DMS153 treated with DMSO at 0.1 percent for 48 hours (cell line): ENCODE measurements at regions not wholly inside any gene's neighbourhood (a gene's known extent, or its start where the extent isn't known, plus 50 kb on each side); places are given as distances from the start of the nearest gene placed in this dataset.

Source experiments
- DNase-seq: peaks from one replicate; lab custom pipeline; 2025; ENCODE audit not compliant: unreplicated experiment; lab: John Stamatoyannopoulos, UW

DNA sequence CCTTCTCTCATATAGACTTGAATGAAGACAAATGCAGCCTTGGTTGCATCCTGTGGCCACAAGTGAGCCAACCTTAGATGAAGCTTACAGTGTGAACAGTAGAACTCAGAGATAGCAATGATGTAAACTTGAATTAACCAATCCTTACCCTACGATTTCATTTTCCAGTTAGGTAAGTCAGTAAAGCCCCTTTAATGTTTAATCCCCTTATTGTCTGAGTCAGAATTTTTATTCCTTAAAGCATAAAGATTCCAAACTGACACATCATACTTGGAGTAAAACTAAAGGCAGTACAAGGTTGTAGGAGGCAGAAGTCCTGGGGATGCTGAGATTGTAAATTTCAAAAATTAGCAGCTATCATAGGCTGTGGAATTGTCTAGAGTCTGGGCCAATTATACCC is 507.8 kb upstream of the DPH6 start:
- DNase-seq, result no peak

DNA sequence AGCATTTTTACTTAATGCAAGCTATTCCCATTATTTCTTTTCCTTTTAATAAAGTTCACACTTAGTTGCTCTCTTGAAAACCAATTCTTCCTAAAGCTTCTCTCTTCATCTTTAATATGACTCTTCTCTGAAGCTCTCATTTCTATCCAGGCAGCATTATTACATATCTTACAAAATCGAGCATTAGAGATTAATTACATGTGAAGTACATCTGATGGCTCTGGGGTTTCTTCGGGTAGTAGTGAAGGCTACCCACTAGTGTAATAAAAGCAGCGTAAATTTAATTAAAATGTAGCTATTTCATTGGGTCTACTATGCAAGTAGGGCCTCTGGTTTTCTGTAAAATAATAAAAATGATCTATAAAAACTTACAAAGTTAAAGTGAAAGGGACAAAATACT is 513.6 kb upstream of the DPH6 start:
- no peak for DNase-seq

DNA sequence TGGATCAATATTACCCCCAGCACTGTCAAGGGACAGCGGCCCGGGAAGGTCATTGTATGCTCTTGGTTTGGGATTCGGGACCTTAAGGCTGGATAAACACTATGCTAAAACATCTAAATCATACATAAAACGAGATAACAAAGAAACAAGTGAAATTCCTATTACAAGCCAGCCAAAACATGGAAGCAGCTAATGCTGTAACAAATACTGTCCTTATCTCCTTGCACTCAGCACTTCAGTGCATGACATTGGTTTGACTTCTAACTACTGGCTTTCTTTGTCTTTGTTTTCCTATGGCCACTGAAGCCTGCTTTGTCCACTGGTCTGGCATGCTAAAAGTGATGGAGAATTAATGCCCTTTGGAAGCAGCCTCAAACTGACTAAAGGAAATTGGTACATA is 516.4 kb upstream of the DPH6 start:
- no peak for DNase-seq

DNA sequence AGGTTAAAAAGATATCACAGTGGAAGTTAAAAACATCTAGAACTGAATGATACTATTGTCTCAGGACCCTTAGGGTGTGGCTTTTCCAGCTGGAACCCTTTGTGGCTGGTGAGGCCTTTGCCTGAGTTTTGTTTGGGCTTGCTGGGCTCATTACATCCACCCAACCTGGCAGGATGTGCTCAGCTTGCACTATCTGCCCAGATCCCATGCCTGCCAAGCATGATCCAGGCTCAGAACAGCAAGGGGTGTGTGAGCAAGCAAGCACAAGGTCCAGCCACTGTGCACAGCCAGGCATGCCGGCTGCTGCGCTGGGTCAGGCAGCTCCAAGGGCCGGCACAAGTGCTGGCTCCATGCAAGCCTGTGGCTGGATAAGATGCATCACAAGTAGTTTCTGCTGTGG is 512.7 kb upstream of the CDIN1 start:
- no peak for DNase-seq

DNA sequence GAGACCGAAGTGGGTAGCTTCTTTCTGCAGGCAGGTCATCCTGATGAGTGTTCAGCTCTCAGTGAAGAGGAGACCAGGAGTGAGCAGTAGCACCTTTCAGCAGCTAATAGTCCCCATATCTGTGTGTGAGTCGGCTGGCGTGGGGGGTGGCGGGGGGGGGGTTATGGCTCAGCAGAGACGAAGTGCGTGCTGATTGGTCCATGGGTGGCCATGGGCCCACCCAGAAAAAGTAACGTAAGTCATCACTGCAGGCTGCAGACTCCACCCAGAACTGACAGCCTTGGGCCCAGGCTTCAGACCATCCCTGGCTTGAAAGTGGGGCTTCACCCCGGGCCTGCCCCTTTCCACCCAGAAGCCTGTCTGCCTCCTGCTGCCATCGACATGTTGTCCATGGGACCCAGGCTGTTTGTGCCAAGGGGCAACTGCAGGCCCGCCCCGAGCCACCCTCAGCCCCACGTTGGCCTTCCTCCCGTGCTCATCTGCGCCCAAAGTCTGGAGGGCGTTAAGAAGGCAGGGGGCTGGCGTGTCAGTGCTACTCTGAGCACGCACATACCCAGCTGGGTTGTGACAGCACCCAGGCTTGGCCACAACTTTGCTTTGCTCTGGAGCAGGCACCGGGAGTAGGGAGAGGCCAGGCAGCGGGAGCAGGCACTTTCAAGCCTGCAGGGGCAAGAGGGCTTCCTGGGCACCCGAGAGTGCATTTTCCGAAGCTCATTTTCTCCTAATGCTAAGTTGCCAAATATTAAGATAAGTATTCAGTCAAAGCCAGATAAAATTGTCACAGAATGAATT is 511.7 kb upstream of the CDIN1 start:
- no peak for DNase-seq

DNA sequence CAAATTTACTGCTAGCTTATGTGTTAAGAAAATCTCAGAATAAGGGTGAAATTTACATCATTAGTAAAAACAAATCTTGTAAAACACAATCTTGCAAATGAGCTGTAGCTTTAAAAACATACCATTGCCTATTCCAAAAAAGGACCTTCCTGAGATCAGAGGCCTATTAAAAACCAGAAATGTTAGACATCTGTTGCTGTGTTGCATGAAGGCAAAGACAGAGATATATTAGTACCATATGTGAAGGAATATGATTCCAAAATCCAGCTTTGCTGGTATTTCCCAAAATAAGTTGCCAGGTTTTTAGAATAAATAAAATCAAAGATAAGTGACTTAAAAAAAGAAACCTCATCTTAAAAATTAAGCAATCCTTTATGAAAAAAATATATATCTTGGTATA is 504.1 kb upstream of the CDIN1 start:
- DNase-seq, result no peak

DNA sequence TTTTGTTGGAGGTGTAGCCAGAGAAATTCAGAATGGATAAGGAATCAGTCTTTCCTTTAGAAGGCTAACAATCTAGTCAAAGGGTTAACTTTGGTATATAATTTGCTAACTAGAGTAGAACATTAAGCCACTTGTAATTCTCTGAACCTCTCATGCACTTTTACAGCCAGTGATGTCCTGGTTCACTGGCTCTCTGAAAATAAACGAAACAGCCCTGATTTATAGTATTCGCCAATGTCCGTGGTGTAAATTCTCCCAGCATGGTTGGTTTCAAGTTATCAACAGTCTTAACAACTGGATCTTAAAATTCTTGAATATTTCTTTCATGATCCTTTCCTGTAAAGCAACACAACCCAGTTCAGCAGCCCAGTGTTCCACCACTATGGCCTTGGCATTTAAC is 500.4 kb upstream of the CDIN1 start:
- no peak for DNase-seq

DNA sequence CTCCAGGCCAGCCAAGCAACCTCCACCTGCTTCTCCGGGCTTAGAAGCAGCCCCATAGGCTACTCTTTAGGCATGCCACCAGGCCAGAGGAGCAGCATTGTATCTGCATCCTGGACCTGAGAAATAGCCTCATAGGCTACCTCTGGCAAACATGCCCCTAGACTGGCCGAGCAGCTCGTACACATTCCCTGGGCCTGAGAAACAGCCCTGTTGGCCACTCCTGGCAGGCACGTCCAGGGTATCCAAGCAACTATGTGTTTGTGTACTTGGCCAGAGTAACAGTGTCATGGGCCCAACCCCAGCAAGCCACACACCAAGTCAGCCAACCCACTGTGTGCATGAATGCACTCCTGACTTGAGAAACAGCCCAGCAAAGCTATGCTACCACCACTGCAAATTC is 498.7 kb upstream of the CDIN1 start:
- no peak for DNase-seq

DNA sequence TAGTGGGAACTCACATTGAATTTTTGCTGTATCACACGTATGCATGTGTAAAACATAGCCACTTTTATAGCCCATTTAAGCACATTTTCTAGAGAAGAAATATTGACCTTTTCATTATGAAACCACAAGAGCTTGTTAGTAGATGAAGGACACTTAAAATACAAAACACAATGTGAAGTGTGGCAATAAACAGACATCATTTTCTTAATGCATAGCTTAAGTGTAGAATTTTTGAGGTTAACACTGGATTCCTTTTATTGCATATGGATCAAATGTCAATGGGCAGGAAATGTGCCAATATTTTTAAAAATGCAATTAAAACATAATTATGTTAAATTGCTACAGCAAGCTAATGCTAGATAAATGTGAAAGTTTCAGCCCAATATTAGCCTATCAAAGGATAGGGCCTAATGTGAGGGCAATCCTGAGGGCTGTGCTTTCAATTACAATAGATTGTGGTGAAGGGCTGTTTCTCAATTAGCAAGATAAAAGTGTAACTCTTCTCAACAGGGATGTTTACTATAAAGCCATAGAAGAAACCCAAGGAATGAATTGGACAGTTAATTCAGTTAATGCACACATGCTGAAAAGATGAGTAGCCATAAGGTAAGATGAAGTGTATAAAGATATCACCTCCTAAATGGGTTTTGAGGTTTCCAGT is 489.0 kb upstream of the CDIN1 start:
- no peak for DNase-seq

DNA sequence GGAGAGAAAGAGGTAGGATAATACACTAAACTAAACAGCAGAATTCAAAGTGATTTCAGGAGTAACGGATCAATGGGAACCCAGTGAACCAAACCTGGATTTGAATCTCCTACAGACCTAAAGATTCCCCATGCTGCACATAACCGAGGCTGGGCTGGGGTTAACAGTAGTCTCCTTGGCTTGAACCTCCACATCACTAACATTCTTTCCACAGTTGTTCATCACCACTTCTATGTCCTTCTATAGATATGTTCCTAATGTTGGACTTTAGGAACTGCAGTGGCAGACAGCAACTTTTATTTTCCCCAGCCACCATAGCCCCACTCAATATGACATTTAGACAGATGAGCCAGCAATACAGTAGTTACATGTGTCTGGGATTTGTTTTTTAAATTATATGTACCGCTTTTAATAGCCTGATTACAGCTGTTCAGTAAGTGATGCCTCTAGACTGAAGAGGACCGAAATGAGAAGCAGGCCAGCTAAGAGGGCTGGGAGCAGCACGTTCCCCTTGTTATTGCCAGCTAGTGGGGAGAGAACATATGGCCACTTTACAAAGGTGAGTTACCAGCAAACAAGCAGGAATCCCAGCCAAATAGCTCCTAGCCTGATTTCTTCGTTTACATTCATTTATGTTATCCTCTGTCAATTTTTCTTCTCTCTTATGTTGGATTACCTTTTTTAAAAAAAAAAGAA is 472.6 kb upstream of the CDIN1 start:
- DNase-seq, result no peak

DNA sequence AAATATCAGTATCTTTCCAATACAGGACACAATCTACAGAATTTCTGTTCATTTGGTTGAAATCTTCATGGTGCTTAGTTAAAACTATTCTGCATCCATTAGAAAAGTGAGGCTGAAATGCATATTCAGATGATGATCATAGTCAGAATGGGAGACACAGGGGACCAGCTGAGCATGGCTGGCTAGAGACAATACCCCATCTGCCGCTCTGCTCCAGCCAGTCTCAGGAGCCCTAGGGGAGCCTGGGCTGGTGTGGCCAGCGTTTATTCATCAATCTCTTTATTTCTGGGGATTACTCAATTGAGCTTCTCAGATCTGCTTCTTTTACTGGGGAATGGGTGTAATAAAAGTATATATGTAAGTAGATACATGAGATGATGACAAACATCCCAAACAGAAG is 470.9 kb upstream of the CDIN1 start:
- DNase-seq, result no peak

DNA sequence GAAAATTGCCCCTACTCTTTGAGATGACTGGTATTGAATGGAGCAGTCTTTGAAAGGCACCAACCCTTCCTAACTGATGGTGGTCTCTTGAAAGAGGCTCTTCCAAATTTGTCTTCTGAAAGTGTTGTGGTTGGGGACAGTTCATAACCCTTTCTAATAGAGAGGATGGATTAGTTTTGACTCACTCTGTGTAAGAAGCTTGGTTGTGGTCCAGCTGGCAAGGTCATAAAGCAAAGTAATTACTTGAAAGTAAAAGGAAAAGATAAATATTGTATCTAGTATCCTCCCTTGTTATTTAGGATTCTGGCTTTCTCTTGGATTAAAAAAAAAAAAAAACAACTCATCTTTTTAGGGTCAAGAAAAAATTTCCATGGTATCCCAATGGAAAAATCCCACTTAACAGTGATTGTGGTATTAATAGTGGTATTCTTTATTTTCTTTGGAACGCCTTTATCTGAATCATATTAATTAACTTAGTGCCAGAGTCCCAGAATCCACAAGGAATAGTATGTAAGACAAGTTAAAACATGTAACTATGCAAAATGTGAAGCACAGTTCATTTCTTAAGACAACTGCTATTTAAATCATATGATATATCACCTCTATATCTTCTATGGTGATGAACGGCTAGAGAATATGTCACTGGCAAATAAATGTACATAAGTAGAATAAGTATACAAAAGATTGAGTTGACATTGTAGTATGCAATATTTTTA is 469.3 kb upstream of the CDIN1 start:
- no peak for DNase-seq

DNA sequence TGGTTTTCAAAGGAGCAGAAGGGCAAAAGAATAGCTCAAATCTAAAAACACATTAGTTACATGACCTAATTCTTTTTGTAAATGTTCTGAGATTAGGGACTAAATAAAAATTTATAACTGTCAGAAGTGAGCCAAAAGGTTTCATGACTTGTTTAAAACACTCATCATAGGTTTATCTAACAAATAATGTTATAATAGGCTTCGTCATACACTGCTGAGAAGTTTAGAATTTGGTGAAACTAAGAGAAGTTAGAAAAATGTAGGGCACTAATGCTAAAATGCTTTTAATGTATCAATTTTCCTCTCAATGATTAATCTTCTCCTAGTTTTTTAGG is 468.8 kb upstream of the CDIN1 start:
- no peak for DNase-seq

DNA sequence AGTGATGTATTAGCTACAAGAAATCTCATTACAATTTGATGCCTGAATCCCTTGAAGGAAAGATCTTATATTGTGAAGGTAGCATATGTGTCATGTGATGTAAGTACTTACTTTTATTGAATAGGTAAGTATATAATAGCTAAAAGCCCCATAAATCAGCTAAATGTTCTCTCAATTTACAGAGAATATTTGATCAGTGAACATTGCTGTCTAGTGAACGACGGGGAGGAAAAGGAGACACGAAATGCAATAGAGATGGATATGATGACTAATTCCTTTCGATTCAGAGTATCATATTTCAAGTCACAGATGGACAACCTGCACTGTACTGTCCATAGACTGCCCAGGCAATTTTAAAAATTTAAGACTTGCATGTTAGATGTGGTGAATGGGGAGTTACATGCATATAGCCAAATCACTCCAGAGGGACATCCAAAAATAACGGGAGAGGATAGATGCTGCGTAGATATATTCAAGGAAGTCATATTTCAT is 462.1 kb upstream of the CDIN1 start:
- no peak for DNase-seq

DNA sequence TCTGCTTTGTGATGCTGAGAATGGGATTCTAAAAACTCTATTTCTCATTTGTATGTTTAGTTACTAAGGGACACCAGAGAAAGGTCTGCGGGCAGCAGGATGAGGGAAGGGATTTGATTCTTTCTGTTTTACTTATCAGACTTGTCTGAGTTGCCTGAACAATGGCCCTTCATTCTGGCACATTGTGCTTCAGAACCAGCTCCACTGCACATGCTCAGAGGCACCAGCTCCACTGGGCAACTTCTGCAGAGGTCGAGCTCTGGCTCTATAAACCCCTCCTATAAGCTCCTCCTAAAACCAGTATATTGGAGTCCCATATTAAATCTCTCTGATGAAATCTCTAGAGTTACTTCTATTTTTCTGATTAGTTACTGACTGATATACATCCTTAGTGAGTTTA is 453.2 kb upstream of the CDIN1 start:
- DNase-seq, result no peak

DNA sequence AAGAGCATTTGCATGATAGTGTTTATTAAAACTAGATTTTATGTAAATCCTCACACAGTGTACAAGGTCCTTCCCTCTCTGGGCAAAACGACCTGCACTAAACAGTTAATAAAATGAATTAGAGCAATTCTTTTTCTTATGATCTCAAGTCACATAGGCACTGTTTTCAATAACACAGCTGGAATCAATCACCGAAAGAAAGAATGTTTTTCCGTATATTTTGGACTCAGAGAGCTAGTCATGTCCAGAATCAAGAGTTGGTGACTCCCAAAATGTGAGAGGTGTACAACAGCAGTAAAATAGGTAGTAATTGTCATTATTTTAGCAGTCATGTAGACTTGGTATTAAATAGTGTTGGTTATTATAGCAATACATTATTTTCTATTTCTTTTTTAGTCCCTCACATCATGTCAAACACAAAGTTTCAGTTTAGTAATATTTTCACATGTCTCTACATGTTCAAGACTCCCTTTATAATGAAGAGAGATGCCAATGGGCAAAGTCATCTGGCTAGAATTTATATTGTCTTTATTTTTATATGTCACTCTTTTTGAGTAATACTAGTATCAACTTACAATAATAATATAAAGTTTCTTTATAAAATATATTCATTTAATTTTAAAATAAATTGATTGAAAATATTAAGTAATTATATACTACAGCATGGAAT is 448.6 kb upstream of the CDIN1 start:
- no peak for DNase-seq

DNA sequence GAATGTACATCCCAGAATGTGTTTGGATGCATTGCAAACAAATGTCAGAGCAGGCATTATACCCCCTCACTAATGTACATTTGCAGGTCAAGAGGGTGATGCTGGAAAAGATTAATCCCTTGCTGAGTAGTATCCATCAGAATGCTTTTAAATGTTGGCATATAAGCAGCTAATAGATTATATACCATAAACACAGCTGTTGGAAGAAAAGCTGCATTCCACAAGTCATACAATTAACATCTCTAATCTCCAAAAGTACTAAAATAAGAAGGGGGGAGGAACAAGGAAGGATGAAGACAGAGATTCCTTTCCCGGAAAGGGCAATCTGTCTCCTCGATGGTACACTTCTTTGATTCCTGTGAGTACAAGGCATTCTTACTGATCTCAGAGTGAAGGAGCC is 445.7 kb upstream of the CDIN1 start:
- DNase-seq, result no peak

DNA sequence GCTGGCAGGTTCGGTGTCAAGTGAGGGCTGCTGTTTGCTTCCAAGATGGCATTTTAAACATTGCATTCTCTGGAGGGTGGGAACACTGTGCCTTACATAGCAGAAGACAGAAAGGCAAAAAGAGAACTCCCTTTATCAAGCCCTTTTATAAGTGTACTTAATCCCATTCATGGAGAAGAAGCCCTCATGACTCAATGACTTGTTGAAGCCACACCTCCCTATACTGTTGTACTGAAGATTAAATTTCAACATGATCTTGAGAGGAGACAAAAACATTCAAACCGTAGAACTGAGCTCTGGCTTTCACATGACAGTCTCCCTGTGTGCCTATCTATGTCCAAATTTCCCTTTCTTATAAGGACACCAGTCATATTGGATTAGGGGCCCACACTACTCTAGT is 443.4 kb upstream of the CDIN1 start:
- no peak for DNase-seq

DNA sequence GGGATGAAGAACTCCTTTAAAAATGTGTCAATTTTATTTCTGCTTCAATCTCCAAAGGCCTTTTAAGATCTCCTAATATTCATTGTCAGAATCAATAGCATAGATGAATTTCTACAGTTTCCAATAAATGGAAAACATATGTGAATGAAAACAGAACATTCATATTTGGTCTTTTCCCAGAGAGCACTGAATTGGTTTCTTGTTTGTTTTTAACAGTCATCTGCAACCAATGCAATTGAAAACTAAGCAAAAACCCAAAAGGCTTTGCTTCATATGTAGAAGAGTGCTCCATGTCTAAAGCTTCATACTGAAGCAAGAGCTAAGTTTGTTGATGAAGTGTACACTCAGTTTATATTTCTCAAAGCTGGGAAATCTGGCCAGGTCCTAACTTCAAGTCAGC is 426.5 kb upstream of the CDIN1 start:
- no peak for DNase-seq

DNA sequence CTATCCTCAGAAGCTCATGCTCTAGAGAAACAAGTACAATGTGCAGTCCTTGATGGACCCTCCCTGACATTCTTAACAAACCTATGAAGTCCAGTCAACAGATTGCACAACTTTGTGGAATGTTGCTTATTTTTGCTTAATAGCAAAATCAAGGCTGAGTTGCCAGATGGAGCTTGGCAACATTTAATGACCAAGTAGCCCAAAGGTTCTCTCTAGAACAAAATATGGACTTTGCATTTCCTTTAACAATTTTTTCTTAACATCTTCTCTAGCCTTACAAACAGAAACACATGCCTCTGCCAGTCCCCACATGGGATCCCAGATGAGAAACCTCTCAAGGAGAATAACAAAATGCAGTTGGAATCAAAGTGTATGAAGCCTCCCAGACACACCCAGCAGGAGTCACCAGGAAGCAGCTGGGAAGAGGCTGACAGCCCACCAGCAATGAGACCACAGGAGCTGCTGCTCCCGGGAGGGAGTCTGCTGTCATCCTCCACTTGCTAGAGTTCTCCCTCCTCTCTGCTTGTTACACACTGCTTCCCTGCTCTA is 422.5 kb upstream of the CDIN1 start:
- DNase-seq, result no peak

DNA sequence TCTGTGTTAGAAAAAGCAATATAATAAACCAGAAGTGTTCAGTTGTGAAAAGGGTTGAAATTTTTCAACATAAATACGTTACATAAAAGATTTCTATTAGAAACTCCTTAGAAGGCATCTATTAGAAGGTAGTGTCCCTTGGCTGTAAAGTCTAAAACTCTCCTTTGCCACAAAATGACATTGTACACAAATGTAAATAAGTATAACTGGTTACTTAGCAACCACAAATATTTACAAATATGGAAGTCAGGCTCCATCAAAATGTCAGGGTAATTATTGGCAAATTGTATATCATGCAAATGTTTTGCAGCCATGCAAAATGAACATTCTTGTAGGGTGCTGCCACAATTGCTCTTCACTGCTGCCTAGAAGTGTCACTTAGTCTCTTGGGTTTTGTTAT is 419.1 kb upstream of the CDIN1 start:
- DNase-seq, result no peak
